ENCODE measurements at regions not wholly inside any gene's neighbourhood (a gene's known extent, or its start where the extent isn't known, plus 50 kb on each side); places are given as distances from the start of the nearest gene placed in this dataset.

DNA sequence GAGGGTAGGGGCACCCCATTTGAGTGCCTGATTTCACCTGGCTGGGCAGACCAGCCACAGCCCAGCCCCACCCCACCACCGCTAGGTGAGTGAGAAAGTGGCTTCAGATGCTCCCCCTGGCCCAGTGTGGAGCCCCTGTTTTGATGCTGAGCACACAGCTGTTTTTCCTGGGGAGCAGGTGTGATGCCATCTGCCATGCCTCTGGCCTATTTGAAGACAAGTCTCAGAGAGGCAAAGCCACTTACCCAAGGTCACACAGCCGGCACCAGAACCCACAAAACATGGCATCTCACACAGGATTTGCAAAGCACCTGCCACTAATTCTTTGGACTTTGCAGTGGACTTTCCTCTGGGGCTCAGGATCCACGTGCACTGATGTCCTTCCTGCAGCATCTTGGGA is 131.3 kb downstream of the INHBB start:
- DNase-seq (ENCODE audit: low spot score): no peak

DNA sequence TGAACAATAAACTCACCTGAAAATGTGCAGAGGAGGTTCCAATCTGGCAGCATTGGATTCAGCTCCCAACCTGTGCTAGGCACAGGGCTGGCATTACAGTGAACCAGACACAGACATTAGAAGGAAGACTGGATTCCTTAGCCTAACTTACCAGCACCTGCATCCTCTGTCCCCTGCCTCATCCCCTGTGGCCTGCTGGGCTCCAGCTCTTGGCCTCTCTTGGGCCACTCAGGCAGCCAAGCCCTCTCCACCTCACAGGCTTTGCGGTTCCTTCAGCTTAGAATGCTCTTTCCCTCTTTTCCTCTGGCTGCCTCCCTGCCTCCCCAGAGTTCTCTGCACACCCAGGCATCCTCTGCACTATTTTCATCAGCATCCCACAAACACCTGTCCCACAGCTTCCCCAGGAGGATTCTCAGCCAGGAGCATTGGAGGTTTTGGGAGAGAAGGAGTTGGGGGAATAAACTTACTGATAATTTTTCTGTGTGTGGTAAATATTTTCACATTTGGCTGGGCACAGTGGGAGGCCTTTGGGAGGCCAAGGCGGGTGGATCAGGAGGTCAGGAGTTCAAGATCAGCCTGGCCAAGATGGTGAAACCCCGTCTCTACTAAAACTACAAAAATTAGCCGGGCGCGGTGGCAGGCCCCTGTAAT is 132.0 kb downstream of the INHBB start:
- DNase-seq (ENCODE audit: low spot score): no peak

DNA sequence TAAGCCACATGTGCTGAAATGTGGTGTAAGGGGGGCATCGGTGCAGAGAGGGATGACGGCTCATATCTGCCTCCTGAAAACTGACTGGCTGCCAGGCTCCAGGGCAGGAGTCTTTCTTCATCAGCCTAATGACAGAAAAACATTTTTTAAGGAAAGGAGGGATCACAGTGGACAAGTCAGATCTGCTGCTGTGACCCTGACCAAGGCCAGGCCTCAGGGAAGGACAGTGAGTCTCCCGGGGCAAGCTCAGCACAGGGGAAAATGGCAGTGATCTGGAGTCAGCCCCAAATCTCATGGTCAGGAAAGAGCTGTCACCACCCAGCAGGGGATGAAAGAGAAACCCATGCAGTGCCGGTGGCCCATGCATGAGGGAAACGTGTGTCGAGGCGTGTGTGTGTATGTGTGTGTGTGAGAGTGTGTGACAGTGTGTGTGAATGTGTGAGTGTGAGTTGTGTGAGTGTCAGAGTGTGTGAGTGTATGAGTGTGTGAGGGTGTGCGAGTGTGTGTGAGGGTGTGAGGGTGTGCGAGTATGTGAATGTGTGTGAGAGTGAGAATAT is 134.5 kb downstream of the INHBB start:
- DNase-seq (ENCODE audit: low spot score): no peak

DNA sequence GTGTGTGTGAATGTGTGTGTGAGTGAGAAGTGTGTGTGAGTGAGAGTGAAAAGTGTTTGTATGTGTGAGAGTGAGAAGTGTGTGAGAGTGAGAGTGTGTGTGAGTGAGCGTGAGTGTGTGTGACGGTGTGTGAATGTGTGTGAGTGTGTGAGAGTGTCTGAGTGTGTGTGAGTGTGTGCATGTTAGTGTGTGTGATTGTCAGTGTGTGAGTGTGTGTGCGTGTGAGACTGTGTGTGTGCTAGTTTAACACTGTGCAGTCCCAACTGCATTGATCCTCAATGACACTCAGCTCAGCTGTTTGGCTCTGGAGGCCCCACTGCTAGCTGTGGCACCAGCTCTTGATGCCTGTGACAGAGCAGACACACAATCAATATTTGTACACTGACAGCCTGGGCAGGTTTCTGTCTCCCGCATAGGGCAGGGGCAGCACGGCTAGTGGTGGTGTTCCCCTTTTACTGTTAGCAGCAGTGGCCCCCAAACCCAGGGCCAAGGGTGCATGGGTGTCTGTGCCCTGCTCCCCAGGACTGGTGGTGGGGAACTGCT is 135.0 kb downstream of the INHBB start:
- DNase-seq (ENCODE audit: low spot score): no peak

DNA sequence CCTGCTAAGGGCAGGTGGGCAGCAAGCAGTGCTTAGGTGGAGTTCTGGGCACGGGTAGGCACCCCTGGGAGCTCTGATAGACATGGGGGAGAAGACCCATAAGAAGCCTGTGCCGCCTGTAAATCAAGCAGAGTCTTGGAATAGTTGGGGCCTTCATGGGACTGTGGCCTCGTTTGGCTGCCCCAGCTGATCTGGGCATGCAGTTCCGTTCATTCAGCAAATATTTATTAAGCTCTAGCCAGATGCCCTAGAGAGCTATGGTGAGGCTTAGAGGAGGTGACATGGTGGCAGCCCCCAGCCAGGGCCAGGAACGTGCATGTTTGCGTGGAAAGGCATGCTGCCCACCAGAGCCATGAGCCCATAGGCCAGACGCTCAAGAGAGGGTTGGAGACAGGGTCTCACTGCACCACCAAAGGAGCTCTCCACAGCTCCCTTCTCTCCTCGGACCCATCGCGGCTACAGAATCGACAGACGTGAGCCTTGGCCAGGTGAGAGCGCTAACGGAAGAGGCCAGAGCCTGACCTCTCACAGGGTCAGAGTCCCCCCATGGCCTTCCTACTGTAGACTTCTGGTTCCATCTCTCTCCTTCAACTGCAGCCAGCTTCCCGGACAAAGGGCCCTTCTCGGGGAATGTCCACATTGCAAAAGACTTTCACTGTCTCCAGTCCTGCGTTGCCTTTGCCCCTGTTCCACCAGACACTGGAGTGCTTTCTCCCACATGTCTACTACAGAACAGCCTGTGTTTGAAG is 135.7 kb downstream of the INHBB start:
- no peak for DNase-seq (ENCODE audit: low spot score)

DNA sequence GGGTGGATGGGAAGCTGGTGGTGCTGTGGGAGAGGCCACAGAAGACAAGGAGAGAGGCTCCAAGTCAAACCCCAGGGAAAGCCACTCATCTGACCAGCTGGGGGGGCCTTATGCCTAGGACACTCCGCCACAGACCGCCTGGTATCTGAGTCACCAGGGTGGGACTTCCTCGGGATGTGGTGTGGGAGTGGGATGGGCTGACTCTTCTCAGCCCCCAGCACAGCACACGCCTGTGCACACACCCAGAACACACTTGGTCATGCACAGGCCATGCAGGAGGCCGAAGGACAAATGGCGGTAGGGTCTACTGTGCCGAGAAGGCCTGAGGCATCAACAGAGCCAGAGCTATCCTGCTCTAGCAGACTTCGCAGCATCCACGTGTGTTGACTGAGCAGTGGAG is 136.4 kb downstream of the INHBB start:
- no peak for DNase-seq (ENCODE audit: low spot score)

DNA sequence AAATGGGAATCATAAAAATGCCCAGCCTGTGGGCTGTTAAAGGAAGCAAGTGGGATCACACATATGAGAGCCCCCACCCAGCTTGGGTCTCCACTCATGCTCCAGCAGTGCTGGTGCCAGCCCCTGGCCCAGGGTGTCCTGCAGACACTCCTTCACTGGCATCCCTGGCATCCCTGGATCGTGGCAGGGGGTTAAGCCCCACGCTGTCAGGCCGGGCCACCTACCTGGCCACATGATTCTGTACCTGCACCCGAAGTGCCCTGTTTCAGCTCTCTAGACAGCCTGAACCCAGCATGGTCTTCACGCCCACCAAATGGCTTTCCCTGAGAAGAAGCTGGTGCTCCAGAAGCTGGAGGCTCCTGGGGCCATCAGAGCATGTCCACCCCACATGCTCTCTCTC is 137.4 kb downstream of the INHBB start:
- no peak for DNase-seq (ENCODE audit: low spot score)

DNA sequence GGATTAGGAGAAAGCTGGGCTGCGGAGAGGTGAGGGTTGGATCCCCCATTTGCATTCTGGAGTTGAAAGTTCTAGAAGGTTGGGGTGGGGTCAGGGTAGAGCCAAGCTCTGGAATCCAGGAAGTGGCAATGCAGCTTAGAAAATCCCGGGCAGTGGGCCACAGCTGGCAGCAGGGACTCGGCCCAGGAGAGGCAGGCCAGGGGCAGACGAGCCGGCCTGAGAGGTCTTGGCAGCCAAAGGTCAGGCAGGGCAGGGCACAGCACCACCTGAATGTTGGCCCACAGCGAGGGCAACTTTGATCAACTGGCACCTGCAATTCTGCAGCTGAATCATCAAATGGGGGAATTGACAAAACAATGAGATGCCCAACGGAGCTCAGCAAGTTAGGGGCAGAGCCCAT is 139.2 kb downstream of the INHBB start:
- DNase-seq (ENCODE audit: low spot score): no peak

DNA sequence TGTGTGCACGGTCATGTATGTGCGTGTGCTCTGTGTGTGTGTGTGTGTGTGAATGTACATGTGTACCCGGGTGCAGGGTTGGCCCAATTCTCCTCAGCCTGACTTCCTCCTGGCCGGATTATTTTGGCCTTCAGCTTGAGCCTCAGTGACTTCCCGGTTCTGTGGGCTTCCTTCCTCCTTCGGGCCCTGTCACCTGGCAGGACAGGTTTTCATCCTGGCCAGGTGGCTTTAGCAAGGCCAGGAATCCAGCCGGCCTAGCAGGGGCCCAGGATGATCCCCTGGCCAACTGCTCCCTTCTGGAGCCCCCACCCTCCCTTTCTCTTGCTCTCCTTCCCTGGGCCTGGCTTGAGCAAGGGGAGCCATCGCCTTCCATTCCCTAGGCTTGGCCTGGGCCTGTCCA is 140.5 kb downstream of the INHBB start:
- DNase-seq (ENCODE audit: low spot score): no peak

DNA sequence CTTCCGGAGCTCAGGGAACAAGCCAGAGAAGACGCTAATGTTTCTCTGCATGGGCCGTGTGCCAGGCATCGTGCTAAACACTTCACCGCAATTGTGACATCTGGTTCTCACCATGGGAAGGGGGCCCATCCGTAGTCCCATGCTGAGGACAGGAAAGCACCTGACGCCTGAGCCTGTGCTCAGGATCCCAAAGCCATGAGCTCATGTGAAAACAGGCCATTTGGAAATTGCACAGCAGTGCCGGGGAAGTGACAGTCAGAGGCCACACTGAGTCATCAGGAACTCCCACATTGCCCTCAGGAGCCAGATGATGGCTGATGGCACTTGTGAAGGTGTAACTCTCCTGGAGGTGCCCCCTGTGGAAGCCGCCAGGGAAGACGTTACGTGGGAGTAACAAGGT is 141.0 kb downstream of the INHBB start:
- DNase-seq (ENCODE audit: low spot score): no peak

DNA sequence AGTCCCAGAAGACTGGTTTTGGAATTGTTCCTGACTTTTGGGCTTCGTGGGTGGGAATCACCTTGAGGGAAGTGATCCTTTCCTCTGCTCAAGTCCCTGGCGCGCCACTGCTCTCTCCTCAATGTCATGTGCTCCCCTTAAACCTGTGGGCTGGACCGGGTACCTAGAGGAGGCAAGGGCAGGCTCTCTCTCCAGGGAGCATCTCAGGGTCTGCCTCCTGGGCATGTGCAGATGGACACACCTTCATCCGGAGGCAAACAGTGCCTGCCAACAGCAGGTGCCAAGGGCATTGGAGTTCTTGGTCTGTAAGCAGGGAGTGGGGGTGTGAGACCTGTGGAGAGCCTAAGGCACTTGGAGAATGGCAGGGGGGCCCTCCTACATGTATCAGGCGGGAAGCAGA is 142.6 kb downstream of the INHBB start:
- no peak for DNase-seq (ENCODE audit: low spot score)

DNA sequence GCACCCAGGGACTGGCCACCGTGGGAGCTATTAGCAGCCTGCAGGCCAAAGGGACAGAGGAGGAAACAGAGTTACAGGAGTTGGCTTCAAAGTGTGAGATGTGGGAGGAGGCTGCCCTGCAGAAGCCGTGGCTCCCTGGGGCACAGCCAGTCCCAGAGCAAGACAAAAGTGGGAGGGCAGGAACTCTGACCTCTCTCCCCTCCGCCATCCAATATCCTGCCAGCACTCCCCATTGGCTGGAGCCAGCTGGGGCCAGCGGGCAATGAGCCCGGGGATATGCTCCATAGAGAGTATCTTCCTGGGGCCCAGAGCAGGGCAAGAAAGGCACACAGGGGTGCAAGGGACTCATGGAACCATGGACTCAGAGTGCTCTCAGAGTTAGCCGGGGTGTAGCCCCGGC is 143.1 kb downstream of the INHBB start:
- no peak for DNase-seq (ENCODE audit: low spot score)

DNA sequence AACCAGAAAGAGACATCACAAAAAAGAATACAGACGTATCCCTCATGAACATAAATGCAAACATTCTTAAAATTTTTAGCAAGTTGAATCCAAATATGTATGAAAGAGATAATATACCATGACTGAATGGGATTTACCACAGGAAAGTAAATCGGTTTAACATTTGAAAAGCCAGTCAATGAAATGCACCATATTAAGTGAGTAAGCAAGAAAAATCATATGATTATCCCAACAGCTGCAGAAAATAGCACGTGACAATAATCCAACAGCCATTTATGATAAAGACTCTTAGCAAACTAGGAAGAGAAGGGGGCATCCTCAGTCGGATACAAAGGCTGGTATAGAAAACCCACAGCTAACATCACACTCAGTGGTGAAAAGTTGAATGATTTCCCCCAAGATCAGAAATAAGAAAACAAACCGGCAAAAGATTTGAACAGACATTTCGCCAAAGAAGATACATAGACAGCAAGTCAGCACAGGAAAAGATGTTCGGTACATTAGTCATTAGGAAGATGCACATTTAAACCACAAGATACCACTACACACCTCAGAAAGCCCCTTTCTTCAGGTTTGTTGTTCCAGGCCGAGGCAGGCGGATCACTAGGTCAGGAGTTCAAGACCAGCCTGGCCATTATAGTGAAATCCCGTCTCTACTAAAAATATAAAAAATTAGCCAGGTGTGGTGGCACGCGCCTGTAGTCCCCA is 144.3 kb downstream of the INHBB start:
- DNase-seq (ENCODE audit: low spot score): no peak

DNA sequence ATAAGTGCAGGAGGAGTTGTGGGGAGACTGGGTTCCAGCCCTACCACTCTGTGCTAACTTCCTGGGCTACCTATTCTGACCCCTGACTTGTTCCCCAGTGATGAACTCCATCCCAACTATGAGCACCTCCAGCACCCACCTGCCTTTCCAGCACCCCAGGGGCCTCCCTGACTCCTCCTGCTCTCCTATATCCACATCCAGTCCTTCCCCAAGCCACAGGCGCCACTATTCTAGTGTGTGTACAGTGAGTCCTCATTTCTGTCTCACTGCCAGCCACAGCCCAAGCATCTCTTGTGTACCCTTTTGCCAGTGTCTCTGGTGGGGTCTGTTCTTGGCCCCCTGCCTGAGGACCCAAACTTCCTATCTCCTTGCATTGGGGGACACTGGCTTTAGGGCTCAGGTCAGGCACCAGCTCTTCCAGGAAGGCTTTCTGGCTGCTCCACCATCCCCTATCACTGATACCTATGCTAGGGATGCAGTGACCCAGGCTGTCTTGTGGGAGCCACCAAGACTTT is 145.2 kb downstream of the INHBB start:
- DNase-seq (ENCODE audit: low spot score): no peak

DNA sequence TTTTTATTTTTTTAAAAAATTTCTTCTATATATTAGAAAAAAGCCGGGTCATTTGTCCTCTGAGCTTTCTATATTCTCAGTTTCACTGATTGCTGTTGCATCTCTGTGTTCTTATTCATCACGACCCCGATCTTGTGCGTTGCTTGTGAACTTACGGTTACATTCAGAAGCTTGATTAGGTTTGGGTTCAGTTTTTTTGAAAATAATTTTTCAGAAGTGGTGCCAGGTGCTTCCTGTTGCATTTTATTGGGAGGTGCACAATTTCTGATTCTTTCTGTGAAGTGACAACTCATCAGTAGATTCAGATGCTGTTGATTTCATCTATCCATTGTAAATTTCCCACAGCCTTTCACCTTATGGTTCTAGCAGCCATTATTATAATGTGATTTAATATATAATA is 147.3 kb downstream of the INHBB start:
- no peak for DNase-seq (ENCODE audit: low spot score)

DNA sequence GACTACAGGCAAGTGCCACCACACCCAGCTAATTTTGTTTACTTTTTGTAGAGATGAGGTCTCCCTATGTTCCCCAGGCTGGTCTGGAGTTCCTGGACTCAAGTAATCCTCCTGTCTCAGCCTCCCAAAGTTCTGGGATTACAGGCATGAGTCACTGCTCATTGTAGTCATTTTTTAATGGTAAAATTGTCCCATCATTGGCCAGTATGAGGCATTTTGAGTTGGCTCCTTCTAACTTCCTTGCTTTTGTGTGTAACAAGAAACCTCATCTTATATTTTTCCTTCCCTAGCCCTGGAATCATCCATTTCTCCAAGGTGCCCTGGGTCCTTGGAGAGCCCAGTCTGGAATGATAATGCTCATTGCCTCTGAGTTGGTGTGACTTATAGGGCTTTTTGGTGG is 148.5 kb downstream of the INHBB start:
- no peak for DNase-seq (ENCODE audit: low spot score)

DNA sequence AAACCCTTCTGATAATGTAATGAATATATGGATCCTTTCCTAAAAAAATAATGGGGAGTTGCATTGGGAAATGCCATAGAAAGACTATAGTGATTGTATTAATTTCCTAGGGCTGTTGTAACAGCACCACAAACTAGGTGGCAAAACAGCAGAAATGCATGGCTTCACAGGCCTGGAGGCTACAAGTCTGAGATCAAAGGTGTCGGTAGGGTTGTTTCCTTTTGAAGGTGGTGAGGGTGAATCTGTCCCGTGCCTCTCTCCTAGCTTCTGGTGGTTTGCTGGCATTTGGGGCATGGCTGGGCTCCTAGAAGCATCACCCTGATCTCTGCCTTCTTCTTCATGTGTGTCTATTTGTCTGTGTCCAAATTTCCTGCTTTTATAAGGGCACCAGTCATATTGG is 149.7 kb downstream of the INHBB start:
- DNase-seq (ENCODE audit: low spot score): no peak

DNA sequence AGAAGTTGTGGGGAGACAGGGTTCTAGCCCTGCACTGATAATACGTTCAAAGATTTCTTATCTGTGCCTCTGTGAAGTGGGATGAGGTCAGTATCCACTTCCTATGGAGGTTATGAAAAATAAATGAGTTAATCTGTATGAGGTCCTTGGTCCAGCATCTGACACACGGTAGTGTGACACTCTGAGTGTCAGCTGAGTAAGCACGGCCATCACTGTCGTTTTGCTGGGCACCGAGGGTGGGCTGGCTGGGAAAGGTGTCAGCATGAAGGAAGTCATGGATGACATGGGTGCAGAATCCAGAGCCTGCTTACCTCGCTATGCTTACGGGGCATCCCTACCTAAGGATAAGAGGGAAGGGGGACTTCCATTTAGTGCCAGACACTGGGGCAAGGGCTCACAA is 150.3 kb downstream of the INHBB start:
- DNase-seq (ENCODE audit: low spot score): no peak

DNA sequence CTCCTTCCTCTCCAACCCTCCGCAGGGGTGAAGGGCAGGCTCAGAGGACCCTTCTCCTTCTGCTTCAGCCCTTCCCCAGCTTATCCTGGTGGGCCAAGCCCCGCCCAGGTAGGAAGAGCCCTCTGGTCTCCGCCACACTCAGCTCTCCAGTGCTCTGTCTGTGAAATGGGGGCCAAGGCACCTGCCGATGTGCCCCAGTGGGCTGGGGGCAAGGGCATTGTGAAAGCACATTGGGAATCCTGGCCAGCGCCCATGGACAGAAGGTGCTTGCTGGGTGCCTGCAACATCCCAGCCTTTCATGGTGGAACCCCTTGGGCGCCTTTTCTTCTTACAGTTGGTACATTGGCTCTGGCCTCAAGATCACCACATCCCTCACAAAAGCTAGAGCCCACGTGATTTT is 150.8 kb downstream of the INHBB start:
- no peak for DNase-seq (ENCODE audit: low spot score)

DNA sequence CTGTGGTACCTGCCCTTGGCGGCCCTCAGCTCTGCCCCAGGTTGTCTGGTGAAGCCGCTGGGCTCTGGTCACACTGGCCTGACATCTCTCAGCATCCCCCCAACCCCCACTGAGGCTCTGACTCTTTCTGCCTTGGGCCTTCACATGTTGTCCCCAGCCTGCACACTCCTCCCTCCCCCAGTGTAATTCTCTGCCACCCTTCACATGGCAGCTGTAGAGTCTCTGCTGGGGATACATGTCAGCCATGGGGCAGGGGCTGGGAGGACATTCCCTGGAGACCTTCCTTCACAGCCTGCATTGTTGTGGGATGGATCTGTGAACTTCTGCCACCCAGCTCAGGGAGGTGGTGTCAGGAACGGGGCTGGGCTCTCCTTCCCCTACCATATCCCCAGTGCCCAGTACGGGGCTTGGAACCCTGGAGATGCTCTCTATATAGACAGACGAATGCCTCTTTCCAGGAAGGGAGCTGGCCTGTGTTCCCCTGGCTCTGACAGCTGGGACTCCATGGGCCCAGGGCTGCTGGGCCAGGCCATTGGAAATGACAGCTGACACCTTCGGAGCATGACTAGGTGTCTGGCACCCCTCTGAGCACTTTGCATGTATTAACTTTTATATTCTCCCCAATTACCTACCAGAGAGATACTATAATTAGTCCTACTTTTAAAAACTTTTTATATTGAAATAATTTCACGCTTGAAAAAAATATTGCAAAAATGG is 151.5 kb downstream of the INHBB start:
- no peak for DNase-seq (ENCODE audit: low spot score)

DNA sequence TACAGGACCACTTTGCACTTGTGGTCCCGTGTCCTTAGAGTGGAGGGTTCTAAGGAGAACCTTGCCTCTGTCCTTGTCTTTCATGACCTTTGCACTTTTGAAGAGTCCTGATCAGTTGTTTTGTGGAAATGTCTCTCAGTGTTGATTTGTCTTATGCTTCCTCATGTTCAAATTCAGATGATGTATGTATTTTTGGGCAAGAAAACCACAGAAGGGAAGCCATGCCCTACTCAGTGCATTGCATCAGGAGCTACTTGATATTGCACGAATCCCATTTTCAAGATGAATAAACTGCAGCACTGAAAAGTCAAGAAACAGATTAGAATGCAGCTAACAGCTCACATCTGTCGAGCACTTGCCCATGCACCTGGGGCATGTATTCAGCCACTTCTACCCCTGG is 152.2 kb downstream of the INHBB start:
- no peak for DNase-seq (ENCODE audit: low spot score)

All from CD4-positive, alpha-beta T cell treated with Interleukin-6 at 100 ng/mL for 8 hours (primary cell).